HT-29 (cell line): ENCODE measurements at regions not wholly inside any gene's neighbourhood (a gene's known extent, or its start where the extent isn't known, plus 50 kb on each side); places are given as distances from the start of the nearest gene placed in this dataset.
A peak's percentile ranks its signal among the peaks of the same experiment; 100 is the strongest.

Experiments used
- DNase-seq: peaks from one replicate; pipeline ENCODE4 v3.0.0-alpha.2; 2015; ENCODE audit warnings: low spot score

- DNase-seq = no peak
These were observed 151.6 kb downstream of the SLIT2 start for GRCh38 chr4:20403290-20403689.

GRCh38 chr4:20403846-20404245 is 152.1 kb downstream of the SLIT2 start:
- no peak for DNase-seq

- no peak for DNase-seq
These were observed 156.9 kb downstream of the SLIT2 start for GRCh38 chr4:20408611-20409010.

DNA sequence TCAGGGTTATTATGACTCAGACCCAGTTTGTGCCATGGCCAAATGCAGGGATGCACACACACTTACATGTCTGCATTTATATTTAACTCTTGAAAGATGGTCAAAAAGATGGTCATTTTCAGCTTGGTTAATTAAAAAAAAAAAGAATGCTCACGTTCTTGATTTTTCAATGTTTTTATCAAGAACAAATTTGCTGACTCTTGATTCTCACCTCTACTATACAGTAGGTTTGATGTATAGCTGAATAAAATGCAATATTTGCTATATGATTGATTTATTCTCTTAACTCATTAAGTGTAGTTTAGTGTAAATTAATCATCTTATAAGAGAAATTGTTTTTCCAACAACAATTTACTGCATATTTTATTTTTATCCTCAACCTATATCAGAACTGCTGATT is 160.4 kb downstream of the SLIT2 start:
- DNase-seq = no peak

DNA sequence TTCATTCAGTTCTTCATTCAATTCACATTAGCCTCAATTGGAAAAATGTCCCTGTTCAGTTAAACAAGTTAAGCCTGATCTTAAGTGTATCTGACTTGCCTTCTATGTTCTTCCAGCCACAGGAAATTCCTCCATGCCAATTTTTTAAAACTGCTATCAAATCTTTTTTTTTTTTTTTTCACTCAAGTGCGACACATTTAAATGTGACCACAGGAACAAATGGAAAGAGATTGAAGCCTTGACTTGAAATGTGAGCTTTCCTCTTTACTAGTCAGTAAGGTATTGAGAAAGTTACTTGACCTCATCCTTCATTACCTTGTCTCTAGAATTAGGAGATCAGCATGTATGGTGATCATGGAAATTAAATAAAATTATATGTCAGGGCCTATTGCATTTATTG is 165.1 kb downstream of the SLIT2 start:
- DNase-seq = no peak

- DNase-seq = peak; percentile 51
These were observed 167.3 kb downstream of the SLIT2 start for GRCh38 chr4:20418861-20419451.

DNA sequence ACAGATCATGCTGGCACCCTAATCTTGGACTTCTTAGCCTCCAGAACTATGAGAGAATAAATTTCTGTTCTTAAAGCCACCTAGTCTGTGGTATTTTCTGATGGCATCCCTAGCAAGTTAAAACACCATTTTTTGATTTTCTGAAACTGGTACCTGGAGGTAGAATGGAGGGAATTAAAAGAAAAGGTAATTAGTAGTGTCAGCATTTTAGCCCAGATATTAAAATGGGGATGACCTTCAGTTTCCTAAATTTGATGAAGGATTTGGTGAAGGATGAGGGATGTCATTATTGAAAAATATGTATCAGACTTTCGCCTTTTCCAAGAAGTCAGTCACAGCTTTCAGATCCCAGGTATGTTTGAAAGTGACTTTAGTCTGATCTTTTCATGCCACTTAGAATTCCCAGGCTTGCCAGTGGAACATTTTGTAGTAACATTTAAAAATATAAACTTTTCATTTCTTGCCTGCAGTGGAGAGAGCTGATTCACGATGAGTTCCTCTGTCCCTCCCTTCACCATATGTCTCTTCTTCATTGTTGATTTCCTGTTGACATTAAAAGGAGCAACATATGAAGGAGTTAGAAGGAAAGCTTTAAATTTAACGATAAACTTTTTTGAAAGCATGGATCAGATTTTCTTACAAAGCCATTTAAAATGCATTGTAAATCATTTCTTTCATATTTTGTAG is 169.4 kb downstream of the SLIT2 start:
- no peak for DNase-seq

DNA sequence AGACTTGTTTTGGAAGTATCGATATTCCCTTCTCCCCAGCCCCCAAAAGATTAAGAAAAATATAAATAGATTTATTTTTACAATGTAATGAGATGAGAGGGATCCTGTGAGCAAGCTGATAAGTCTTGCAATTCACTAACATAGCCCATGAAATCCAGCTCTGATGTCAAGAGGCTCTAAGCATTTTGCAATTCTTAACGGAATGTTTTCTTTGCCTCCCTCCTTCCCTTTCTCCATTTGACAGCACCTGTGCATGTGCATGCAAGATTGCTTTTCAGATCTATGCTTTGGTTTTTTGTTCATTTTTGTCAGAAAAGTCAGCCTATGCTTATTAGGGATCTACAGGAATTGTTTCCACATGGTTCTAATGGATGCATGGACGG is 169.9 kb downstream of the SLIT2 start:
- no peak for DNase-seq

GRCh38 chr4:20422398-20422797 is 170.7 kb downstream of the SLIT2 start:
- DNase-seq = peak; percentile 71

GRCh38 chr4:20423420-20423819 is 171.7 kb downstream of the SLIT2 start:
- DNase-seq = no peak

- DNase-seq = no peak
These were observed 174.3 kb downstream of the SLIT2 start for GRCh38 chr4:20426028-20426427.

- DNase-seq = no peak
These were observed 176.9 kb downstream of the SLIT2 start for GRCh38 chr4:20428436-20429160.

DNA sequence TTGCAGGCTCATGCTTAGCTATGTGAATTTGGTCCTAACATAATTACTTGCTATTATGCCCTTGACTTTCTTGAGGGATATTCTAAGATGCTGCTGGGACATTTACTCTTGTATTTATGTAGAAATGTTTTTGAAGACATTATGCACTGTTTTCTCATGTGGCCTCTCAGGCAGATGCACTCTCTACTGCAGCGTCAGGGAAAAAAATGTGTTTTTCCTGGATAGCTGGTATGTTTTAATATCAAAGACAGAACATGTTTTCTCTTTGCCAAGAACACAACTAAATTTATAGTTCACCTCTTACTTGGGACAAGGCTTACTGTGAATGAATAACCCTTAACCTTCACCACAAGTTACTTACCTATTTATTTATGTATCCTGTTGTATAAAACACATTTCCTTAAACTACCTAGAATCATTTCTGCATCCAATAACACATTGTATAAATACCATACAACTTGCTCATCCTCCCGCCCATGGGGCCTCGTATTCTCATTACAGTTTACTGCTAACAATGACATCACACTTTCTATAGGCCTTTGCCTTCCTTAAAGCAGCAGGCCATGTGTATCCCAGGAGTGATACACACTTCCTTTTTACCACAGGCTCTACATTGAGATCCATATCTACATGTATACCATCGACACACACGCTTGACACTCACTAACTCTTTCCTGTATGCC is 178.7 kb downstream of the SLIT2 start:
- no peak for DNase-seq

DNA sequence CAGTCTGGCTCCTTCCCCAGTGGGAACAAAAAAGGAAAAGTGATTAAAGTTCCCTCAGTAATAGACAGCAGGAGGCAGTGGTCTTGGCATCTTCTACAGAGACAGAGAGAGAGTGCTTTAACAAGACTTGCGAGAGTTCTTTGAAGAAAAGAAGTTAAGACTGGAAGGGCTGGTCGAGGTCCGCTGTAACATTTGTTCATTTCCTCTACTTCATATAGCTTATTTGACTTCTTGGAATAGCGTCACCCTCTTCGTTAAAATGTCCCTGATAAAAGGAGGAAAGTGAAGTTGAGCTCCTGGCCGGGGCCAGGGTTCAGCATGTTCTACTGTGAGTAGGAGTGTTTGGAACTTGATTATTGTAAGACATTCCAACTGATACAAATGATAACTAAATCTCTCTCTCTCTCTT is 179.8 kb downstream of the SLIT2 start:
- no peak for DNase-seq

- DNase-seq = no peak
These were observed 180.4 kb downstream of the SLIT2 start for GRCh38 chr4:20432088-20432487.

DNA sequence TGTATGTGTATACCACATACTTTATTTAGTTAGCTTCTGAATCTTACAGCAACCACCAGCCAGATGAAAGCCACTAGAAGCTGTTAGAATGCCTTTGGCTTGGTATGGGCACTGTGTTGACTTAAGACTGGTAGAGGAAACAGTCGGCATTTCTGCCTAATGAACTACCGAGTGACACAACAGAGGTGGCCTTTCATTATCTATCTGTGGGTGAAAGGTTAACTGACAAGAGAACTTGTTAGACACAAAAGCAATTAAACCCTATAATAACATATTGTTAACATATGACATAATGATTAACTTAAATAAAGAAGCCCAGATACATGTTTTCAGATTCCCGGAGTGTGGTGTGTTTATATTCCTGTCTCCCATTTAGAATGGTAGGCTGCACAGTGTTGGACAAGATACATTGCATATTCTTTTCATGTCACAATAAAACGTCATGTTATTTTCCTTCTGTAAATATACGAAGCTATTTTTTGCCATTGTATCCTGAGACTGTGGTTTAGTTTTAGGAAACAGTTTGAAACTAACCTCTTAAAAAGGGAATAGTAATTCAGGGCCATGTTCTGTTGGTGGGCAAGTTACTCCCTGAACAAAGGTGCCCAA is 181.5 kb downstream of the SLIT2 start:
- DNase-seq = peak; percentile 66

GRCh38 chr4:20440170-20440569 is 188.5 kb downstream of the SLIT2 start:
- DNase-seq = no peak

GRCh38 chr4:20443015-20443805 is 191.5 kb downstream of the SLIT2 start:
- no peak for DNase-seq

DNA sequence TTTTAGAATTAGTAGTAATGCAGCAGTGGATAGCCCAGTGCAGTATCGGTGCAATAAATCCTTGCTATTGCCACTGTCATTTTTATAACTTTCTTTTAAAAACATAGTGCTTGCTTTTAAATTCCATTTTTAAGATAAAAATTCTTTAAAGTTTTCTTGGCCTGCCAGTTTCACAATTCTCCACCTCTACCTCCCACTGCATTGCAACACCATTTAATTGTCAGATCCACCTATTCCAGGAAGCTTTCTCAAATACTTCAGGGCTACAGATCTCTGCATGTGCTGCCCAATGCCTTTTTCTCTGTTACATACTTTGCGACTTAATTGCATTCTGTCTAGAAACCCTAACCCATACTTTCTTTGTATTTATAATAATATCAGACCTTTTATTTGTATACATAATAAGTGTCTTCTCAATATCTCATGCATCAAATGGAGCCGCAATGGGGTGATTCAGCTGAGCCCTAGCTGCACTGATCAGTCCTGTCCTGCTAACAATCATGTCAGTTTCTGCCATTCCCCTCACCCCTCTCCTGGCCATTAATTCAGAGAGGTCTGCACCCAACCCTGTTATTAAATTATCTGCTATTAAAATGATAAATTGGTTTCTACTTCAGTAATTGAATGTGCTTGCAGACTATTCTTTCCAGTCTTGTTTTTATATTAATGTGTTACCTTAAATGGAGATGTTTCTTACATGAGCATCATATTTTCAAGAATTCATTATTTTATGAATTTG is 193.1 kb downstream of the SLIT2 start:
- DNase-seq = no peak

DNA sequence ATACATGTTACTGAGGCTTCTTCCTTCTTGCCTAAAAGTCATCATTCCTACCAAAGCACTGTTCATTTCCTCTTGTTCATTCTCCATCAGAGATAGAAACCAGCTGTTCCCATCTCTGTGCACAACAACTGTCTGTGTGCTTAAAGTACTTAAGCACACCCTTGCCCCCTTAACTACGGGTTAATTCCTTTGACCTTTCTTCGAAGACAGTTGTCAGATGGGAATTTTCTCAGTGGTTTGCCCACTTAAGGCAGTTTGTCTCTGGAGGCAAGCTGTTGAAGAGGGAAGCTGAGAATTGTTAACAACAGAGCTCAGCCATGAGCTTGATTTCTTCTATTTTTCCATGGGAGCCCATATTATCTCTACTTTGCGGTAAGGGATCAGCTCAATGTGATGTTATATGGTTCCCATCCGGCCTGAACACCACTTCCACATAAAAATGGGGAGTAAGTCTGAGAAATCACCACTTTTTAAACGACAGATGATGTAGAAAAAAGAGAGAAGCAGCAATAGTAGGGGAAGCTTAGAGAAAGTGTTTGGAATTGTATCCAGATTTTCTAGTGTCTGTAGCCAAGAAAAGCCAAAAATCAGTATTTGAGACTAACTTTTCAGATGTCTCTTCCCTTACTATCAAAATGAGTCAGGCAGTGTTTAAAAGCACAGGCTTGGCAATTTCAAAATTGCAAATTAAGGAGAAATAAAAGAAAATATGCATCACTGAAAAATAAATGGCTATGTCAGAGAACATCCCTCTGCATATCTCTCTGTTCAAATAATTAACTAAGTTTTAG is 194.4 kb downstream of the SLIT2 start:
- no peak for DNase-seq
